ENCODE measurements at regions not wholly inside any gene's neighbourhood (a gene's known extent, or its start where the extent isn't known, plus 50 kb on each side); places are given as distances from the start of the nearest gene placed in this dataset.

DNA sequence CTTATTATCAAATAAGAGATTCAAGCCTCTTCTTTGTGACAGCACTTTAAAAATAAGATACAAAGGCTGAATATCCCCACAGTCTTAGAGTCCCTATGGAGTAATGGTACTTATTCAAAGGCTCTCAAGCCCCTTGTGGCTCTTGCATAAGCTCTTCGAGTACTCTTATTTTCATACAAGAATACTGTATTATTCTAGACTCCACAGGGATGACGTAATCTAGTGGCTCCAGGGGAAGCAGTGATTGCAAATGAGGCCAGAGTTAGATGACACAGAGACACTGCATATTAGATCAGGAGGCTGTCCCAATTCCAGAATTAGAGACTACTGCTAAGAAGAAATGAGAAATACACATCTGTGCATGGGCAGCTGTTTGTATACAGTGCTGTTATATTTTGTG lies 1195.9 kb upstream of the MAP3K7 start:
- H3K36me3 ChIP-seq (ENCODE audit: control insufficient read depth in 4 of 4, insufficient read depth in 3 of 4, low read depth in 1 of 4, low read length in 3 of 4): no peaks in the 10 kb centered on the region
- no peak overlapping the region for H3K27ac ChIP-seq (ENCODE audit: low read depth in 1 of 2, low read length in 2 of 2)
- H3K9me3 ChIP-seq (ENCODE audit: control insufficient read depth in 4 of 4, low read length in 3 of 4): no peaks in the 10 kb centered on the region
- H3K4me1 ChIP-seq (ENCODE audit: control insufficient read depth in 4 of 4, insufficient read depth in 4 of 4, low read length in 3 of 4): peaks cover 0 to 3% (median 0%) of the 10 kb centered on the region in 4 donors
- DNase-seq (ENCODE audit: low spot score): no peak
- 65% methylated on average over 2 of the region's 2 CpGs for WGBS
- no peaks in the 10 kb centered on the region for H3K27me3 ChIP-seq (ENCODE audit: control insufficient read depth in 4 of 4, insufficient read depth in 4 of 4, low read length in 3 of 4)
- TF ChIP-seq HNF4A (conservative IDR thresholded peaks at IDR 0.05): no peak
- H3K9ac ChIP-seq (ENCODE audit: low read depth in 1 of 2, low read length in 2 of 2): no peak overlapping the region
- H3K4me3 ChIP-seq (ENCODE audit: low read depth in 1 of 3, low read length in 3 of 3): no peak overlapping the region

DNA sequence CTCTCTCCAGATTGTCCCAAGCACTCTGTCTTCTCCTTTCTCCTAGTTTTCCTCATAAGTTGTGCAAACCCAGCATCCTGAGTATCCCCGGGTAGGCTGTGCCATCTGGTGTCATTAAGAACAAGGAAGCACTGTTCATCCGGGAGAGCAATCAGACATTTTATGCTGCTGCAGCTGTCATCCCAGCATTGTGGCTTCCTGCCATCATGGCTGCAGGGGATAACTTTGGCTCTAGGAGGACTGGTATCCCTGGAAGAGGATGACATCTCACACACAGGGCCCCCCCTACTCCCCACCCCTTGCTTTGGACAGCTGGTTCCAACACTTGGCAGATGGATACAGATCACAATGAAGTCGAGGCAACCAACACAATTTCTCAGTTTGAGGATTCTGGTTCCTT lies 1195.1 kb upstream of the MAP3K7 start:
- DNase-seq (ENCODE audit: low spot score): no peak
- H3K4me3 ChIP-seq (ENCODE audit: low read depth in 1 of 3, low read length in 3 of 3): no peak overlapping the region
- WGBS: 57% methylated on average over 3 of the region's 3 CpGs
- no peak for TF ChIP-seq FOXA1 (IDR thresholded peaks at IDR 0.05)
- TF ChIP-seq JUND (IDR thresholded peaks at IDR 0.05): no peak
- TF ChIP-seq HNF4A (conservative IDR thresholded peaks at IDR 0.05): no peak
- TF ChIP-seq, protein P1, sequence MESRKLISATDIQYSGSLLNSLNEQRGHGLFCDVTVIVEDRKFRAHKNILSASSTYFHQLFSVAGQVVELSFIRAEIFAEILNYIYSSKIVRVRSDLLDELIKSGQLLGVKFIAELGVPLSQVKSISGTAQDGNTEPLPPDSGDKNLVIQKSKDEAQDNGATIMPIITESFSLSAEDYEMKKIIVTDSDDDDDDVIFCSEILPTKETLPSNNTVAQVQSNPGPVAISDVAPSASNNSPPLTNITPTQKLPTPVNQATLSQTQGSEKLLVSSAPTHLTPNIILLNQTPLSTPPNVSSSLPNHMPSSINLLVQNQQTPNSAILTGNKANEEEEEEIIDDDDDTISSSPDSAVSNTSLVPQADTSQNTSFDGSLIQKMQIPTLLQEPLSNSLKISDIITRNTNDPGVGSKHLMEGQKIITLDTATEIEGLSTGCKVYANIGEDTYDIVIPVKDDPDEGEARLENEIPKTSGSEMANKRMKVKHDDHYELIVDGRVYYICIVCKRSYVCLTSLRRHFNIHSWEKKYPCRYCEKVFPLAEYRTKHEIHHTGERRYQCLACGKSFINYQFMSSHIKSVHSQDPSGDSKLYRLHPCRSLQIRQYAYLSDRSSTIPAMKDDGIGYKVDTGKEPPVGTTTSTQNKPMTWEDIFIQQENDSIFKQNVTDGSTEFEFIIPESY (IDR thresholded peaks at IDR 0.05): no peak
- no peak for TF ChIP-seq GABPA (IDR thresholded peaks at IDR 0.05 in 1 of 2, conservative IDR thresholded peaks at IDR 0.05 in 1 of 2)
- TF ChIP-seq EGR1 (IDR thresholded peaks at IDR 0.05; ENCODE audit: low read depth in 2 of 2): no peak
- no peak for TF ChIP-seq RXRA (IDR thresholded peaks at IDR 0.05)
- TF ChIP-seq FOXA2 (IDR thresholded peaks at IDR 0.05): no peak
- TF ChIP-seq, protein P2, sequence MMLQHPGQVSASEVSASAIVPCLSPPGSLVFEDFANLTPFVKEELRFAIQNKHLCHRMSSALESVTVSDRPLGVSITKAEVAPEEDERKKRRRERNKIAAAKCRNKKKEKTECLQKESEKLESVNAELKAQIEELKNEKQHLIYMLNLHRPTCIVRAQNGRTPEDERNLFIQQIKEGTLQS (IDR thresholded peaks at IDR 0.05): no peak
- TF ChIP-seq, protein P3, sequence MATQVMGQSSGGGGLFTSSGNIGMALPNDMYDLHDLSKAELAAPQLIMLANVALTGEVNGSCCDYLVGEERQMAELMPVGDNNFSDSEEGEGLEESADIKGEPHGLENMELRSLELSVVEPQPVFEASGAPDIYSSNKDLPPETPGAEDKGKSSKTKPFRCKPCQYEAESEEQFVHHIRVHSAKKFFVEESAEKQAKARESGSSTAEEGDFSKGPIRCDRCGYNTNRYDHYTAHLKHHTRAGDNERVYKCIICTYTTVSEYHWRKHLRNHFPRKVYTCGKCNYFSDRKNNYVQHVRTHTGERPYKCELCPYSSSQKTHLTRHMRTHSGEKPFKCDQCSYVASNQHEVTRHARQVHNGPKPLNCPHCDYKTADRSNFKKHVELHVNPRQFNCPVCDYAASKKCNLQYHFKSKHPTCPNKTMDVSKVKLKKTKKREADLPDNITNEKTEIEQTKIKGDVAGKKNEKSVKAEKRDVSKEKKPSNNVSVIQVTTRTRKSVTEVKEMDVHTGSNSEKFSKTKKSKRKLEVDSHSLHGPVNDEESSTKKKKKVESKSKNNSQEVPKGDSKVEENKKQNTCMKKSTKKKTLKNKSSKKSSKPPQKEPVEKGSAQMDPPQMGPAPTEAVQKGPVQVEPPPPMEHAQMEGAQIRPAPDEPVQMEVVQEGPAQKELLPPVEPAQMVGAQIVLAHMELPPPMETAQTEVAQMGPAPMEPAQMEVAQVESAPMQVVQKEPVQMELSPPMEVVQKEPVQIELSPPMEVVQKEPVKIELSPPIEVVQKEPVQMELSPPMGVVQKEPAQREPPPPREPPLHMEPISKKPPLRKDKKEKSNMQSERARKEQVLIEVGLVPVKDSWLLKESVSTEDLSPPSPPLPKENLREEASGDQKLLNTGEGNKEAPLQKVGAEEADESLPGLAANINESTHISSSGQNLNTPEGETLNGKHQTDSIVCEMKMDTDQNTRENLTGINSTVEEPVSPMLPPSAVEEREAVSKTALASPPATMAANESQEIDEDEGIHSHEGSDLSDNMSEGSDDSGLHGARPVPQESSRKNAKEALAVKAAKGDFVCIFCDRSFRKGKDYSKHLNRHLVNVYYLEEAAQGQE (IDR thresholded peaks at IDR 0.05): no peak
- TF ChIP-seq HNF4G (IDR thresholded peaks at IDR 0.05): no peak
- TF ChIP-seq RAD21 (IDR thresholded peaks at IDR 0.05): no peak
- TF ChIP-seq, protein P4, sequence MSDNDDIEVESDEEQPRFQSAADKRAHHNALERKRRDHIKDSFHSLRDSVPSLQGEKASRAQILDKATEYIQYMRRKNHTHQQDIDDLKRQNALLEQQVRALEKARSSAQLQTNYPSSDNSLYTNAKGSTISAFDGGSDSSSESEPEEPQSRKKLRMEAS (IDR thresholded peaks at IDR 0.05): no peak
- TF ChIP-seq YY1 (IDR thresholded peaks at IDR 0.05): no peak
- no peak for TF ChIP-seq SP1 (IDR thresholded peaks at IDR 0.05)
- no peak for TF ChIP-seq TAF1 (conservative IDR thresholded peaks at IDR 0.05)
- TF ChIP-seq, protein P5, sequence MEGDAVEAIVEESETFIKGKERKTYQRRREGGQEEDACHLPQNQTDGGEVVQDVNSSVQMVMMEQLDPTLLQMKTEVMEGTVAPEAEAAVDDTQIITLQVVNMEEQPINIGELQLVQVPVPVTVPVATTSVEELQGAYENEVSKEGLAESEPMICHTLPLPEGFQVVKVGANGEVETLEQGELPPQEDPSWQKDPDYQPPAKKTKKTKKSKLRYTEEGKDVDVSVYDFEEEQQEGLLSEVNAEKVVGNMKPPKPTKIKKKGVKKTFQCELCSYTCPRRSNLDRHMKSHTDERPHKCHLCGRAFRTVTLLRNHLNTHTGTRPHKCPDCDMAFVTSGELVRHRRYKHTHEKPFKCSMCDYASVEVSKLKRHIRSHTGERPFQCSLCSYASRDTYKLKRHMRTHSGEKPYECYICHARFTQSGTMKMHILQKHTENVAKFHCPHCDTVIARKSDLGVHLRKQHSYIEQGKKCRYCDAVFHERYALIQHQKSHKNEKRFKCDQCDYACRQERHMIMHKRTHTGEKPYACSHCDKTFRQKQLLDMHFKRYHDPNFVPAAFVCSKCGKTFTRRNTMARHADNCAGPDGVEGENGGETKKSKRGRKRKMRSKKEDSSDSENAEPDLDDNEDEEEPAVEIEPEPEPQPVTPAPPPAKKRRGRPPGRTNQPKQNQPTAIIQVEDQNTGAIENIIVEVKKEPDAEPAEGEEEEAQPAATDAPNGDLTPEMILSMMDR (IDR thresholded peaks at IDR 0.05; ENCODE audit: low read depth, low read length, missing input control): no peak
- TF ChIP-seq NR2F2 (IDR thresholded peaks at IDR 0.05): no peak
- no peaks in the 10 kb centered on the region for H3K9me3 ChIP-seq (ENCODE audit: control insufficient read depth in 4 of 4, low read length in 3 of 4)
- H3K27ac ChIP-seq (ENCODE audit: low read depth in 1 of 2, low read length in 2 of 2): no peak overlapping the region
- H3K9ac ChIP-seq (ENCODE audit: low read depth in 1 of 2, low read length in 2 of 2): no peak overlapping the region
- no peaks in the 10 kb centered on the region for H3K36me3 ChIP-seq (ENCODE audit: control insufficient read depth in 4 of 4, insufficient read depth in 3 of 4, low read depth in 1 of 4, low read length in 3 of 4)
- peaks cover 0 to 3% (median 0%) of the 10 kb centered on the region in 4 donors for H3K4me1 ChIP-seq (ENCODE audit: control insufficient read depth in 4 of 4, insufficient read depth in 4 of 4, low read length in 3 of 4)
- H3K27me3 ChIP-seq (ENCODE audit: control insufficient read depth in 4 of 4, insufficient read depth in 4 of 4, low read length in 3 of 4): no peaks in the 10 kb centered on the region

Measured in liver (tissue), 8 donors.